Caco-2 (cell line): ENCODE measurements at regions not wholly inside any gene's neighbourhood (a gene's known extent, or its start where the extent isn't known, plus 50 kb on each side); places are given as distances from the start of the nearest gene placed in this dataset.

Source experiments
- BruUV-seq: library from RNA; stranded (reverse); fragments of 400-500 nt; replicated peaks from 2 replicates; lab custom pipeline; 2021; lab: Mats Ljungman, UMichigan
- CTCF ChIA-PET: fragments of 300-600 bp; sonication (Branson Sonifier 250); formaldehyde crosslinking; loops from one replicate; lab custom pipeline; 2022; ENCODE audit warnings: antibody characterized with exemption; lab: Charles Lee
- POLR2A ChIA-PET: fragments of 300-600 bp; sonication (Branson Sonifier 250); formaldehyde crosslinking; loops from one replicate; lab custom pipeline; 2022; ENCODE audit warnings: antibody characterized with exemption; lab: Charles Lee
- DNase-seq, 2 experiments: peaks; one replicate each; pipeline versions ENCODE4 v3.0.0 to v3.0.0-alpha.2; 2020 to 2022
- H3K27me3 ChIP-seq: replicated peaks from 2 replicates; pipeline ENCODE4 v1.6.0; 2011; ENCODE audit warnings: low read length; ENCODE audit not compliant: control insufficient read depth, insufficient read depth
- H3K36me3 ChIP-seq: 2 replicates; pipeline ENCODE4 v1.5.1; 2011; ENCODE audit warnings: low read length; ENCODE audit not compliant: control insufficient read depth, insufficient read depth
- H3K4me1 ChIP-seq: fragments of 250-450 bp; sonication (Bioruptor Pico); 2 replicates; pipeline ENCODE4 v1.5.1; 2020; ENCODE audit warnings: mild to moderate bottlenecking
- H3K4me3 ChIP-seq: 2 replicates; pipeline ENCODE4 v1.5.1; 2011; ENCODE audit warnings: low read depth, mild to moderate bottlenecking, control low read depth, low read length
- H3K9me3 ChIP-seq: fragments of 250-450 bp; sonication (Bioruptor Pico); 2 replicates; pipeline ENCODE4 v1.5.1; 2020; ENCODE audit warnings: mild to moderate bottlenecking, moderate library complexity
- H3K27ac Mint-ChIP-seq: one replicate; pipeline ENCODE4 v1.8.0; 2022; ENCODE audit warnings: mixed read lengths; ENCODE audit not compliant: unreplicated experiment
- H3K27me3 Mint-ChIP-seq: one replicate; pipeline ENCODE4 v1.8.0; 2022; ENCODE audit warnings: mixed read lengths; ENCODE audit not compliant: insufficient read depth, unreplicated experiment
- H3K36me3 Mint-ChIP-seq: one replicate; pipeline ENCODE4 v1.8.0; 2022; ENCODE audit warnings: mild to moderate bottlenecking, mixed read lengths; ENCODE audit not compliant: insufficient read depth, unreplicated experiment
- H3K4me1 Mint-ChIP-seq: one replicate; pipeline ENCODE4 v1.8.0; 2022; ENCODE audit warnings: low read depth, mixed read lengths; ENCODE audit not compliant: unreplicated experiment
- H3K4me3 Mint-ChIP-seq: one replicate; pipeline ENCODE4 v1.8.0; 2022; ENCODE audit warnings: mild to moderate bottlenecking, moderate library complexity, mixed read lengths; ENCODE audit not compliant: unreplicated experiment
- H3K9me3 Mint-ChIP-seq: one replicate; pipeline ENCODE4 v1.8.0; 2022; ENCODE audit warnings: mixed read lengths; ENCODE audit not compliant: unreplicated experiment
- CTCF ChIP-seq, 2 experiments: fragments of 200-600 bp in 1 of 2; IDR thresholded peaks; 1 replicate in 1 of 2; 2 replicates in 1 of 2; pipeline versions ENCODE4 v1.5.1 to v1.8.0; 2011 to 2022; ENCODE audit warnings: antibody characterized with exemption in 1 of 2, control low read depth in 1 of 2, inconsistent platforms in 1 of 2, low read depth in 1 of 2, low read length in 1 of 2, mild to moderate bottlenecking in 1 of 2, moderate library complexity in 1 of 2; ENCODE audit not compliant: insufficient read depth in 1 of 2, severe bottlenecking in 1 of 2, unreplicated experiment in 1 of 2
- intact Hi-C: fragments of 100-400 bp; cut with micrococcal nuclease; formaldehyde crosslinking; loops from one replicate; pipeline ENCODE4 v1.10.0; 2022; ENCODE audit not compliant: unreplicated experiment

- no TSS peak for BruUV-seq
- H3K4me3 ChIP-seq = no peak overlapping the region
These were observed 148.3 kb upstream of the TLL1 start for GRCh38 chr4:165724786-165725185.

GRCh38 chr4:165725352-165725751, 147.7 kb upstream of the TLL1 start:
- intact Hi-C loops = no loop called here
- Histone ChIP-seq H3K4me1 (no peaks in the 10 kb centered on the region), H3K9me3 (no peaks in the 10 kb centered on the region), H3K4me3 (no peak overlapping the region), H3K27me3 (no peaks in the 10 kb centered on the region), H3K36me3 (no peaks in the 10 kb centered on the region)
- BruUV-seq = no TSS peak
- no peak for TF ChIP-seq CTCF (IDR thresholded peaks at IDR 0.05; ENCODE audit: insufficient read depth in 1 of 2, low read depth in 1 of 2, low read length in 1 of 2, severe bottlenecking in 1 of 2, unreplicated experiment in 1 of 2)
- no peak overlapping the region for H3K27ac Mint-ChIP-seq
- POLR2A ChIA-PET = no interaction called here
- no peaks in the 10 kb centered on the region for H3K4me1 Mint-ChIP-seq
- CTCF ChIA-PET = no interaction called here
- no peak for DNase-seq
- H3K36me3 Mint-ChIP-seq = no peaks in the 10 kb centered on the region
- no peaks in the 10 kb centered on the region for H3K27me3 Mint-ChIP-seq
- H3K4me3 Mint-ChIP-seq = no peak overlapping the region
- H3K9me3 Mint-ChIP-seq = no peaks in the 10 kb centered on the region

More at GRCh38 chr4:165724786-165725185, 148.3 kb upstream of the TLL1 start:
- DNase-seq = no peak
- no peaks in the 10 kb centered on the region for H3K4me1 ChIP-seq
- no peak for TF ChIP-seq CTCF (IDR thresholded peaks at IDR 0.05; ENCODE audit: insufficient read depth in 1 of 2, low read depth in 1 of 2, low read length in 1 of 2, severe bottlenecking in 1 of 2, unreplicated experiment in 1 of 2)
- H3K27ac Mint-ChIP-seq = no peak overlapping the region
- intact Hi-C loops = no loop called here
- H3K4me3 Mint-ChIP-seq = no peak overlapping the region
- no peaks in the 10 kb centered on the region for H3K27me3 ChIP-seq
- no peaks in the 10 kb centered on the region for H3K27me3 Mint-ChIP-seq
- POLR2A ChIA-PET = no interaction called here
- no peaks in the 10 kb centered on the region for H3K9me3 ChIP-seq
- H3K9me3 Mint-ChIP-seq = no peaks in the 10 kb centered on the region
- H3K4me1 Mint-ChIP-seq = no peaks in the 10 kb centered on the region
- no peaks in the 10 kb centered on the region for H3K36me3 Mint-ChIP-seq
- H3K36me3 ChIP-seq = no peaks in the 10 kb centered on the region
- CTCF ChIA-PET = no interaction called here

- intact Hi-C loops = no loop called here
- H3K4me1 Mint-ChIP-seq = no peaks in the 10 kb centered on the region
- no peaks in the 10 kb centered on the region for H3K4me1 ChIP-seq
- ChIA-PET POLR2A (no interaction called here), CTCF (no interaction called here)
- H3K4me3 Mint-ChIP-seq = no peak overlapping the region
- no peak overlapping the region for H3K4me3 ChIP-seq
- no peaks in the 10 kb centered on the region for H3K9me3 Mint-ChIP-seq
- no peak overlapping the region for H3K27ac Mint-ChIP-seq
- H3K36me3 ChIP-seq = no peaks in the 10 kb centered on the region
- no peaks in the 10 kb centered on the region for H3K27me3 Mint-ChIP-seq
- BruUV-seq = no TSS peak
- no peak for TF ChIP-seq CTCF (IDR thresholded peaks at IDR 0.05; ENCODE audit: insufficient read depth in 1 of 2, low read depth in 1 of 2, low read length in 1 of 2, severe bottlenecking in 1 of 2, unreplicated experiment in 1 of 2)
- H3K27me3 ChIP-seq = no peaks in the 10 kb centered on the region
- no peak for DNase-seq
- H3K9me3 ChIP-seq = no peaks in the 10 kb centered on the region
- no peaks in the 10 kb centered on the region for H3K36me3 Mint-ChIP-seq
These were observed 146.2 kb upstream of the TLL1 start for GRCh38 chr4:165726831-165727230.
